Mesodermal cell (in vitro differentiated cells): ENCODE measurements at regions not wholly inside any gene's neighbourhood (a gene's known extent, or its start where the extent isn't known, plus 50 kb on each side); places are given as distances from the start of the nearest gene placed in this dataset.

Source experiments
- H3K27ac ChIP-seq: 2 replicates; pipeline ENCODE4 v1.7.0; 2013; ENCODE audit warnings: mild to moderate bottlenecking, low read depth, low read length, moderate library complexity; ENCODE audit not compliant: severe bottlenecking
- H3K36me3 ChIP-seq: 2 replicates; pipeline ENCODE4 v1.7.1; 2013; ENCODE audit warnings: mild to moderate bottlenecking, low read length, moderate library complexity; ENCODE audit not compliant: control insufficient read depth, insufficient read depth
- H3K4me1 ChIP-seq: one replicate; pipeline ENCODE4 v1.7.1; 2013; ENCODE audit warnings: mild to moderate bottlenecking, low read length; ENCODE audit not compliant: insufficient read depth, control insufficient read depth, poor library complexity, severe bottlenecking
- H3K4me3 ChIP-seq: 2 replicates; pipeline ENCODE4 v1.7.0; 2013; ENCODE audit warnings: low read length, control low read depth, mild to moderate bottlenecking; ENCODE audit not compliant: insufficient read depth, poor library complexity, severe bottlenecking; ENCODE audit errors: extremely low read depth
- H3K9me3 ChIP-seq: 2 replicates; pipeline ENCODE4 v1.7.1; 2013; ENCODE audit warnings: mild to moderate bottlenecking, low read length, moderate library complexity; ENCODE audit not compliant: control insufficient read depth
- WGBS, 2 experiments: methylation state at CpG; one replicate each; pipeline ENCODE4 v1.1.5; 2013; ENCODE audit warnings: missing lambda C conversion rate in 2 of 2; ENCODE audit not compliant: insufficient coverage in 2 of 2; 5-methylcytosine and 5-hydroxymethylcytosine counted together

- no peaks in the 10 kb centered on the region for H3K4me1 ChIP-seq
- H3K27ac ChIP-seq, result no peak overlapping the region
- no peak overlapping the region for H3K4me3 ChIP-seq
- H3K9me3 ChIP-seq, result peaks cover 6% of the 10 kb centered on the region
- no peaks in the 10 kb centered on the region for H3K36me3 ChIP-seq
Observed at GRCh38 chr18:38851526-38851925, 1285.9 kb upstream of the CELF4 start.

GRCh38 chr18:38847326-38847725 lies 1281.7 kb upstream of the CELF4 start:
- Histone ChIP-seq H3K4me3 (no peak overlapping the region), H3K4me1 (no peaks in the 10 kb centered on the region), H3K9me3 (no peaks in the 10 kb centered on the region), H3K36me3 (no peaks in the 10 kb centered on the region), H3K27ac (no peak overlapping the region)
- WGBS, 2 experiments, result 88 to 100% methylated on average over 1 of the region's 2 CpGs

- WGBS, 2 experiments, result no CpG with 5 or more reads among the region's 2 CpGs
Observed at GRCh38 chr18:38843291-38843690, 1277.7 kb upstream of the CELF4 start.

GRCh38 chr18:38826247-38826646 lies 1260.6 kb upstream of the CELF4 start:
- WGBS, 2 experiments, result 92 to 93% methylated on average over 2 of the region's 2 CpGs
- Histone ChIP-seq H3K4me1 (no peaks in the 10 kb centered on the region), H3K9me3 (no peaks in the 10 kb centered on the region), H3K36me3 (no peaks in the 10 kb centered on the region), H3K4me3 (no peak overlapping the region), H3K27ac (no peak overlapping the region)

More at GRCh38 chr18:38843291-38843690, 1277.7 kb upstream of the CELF4 start:
- no peaks in the 10 kb centered on the region for H3K9me3 ChIP-seq
- H3K4me3 ChIP-seq, result no peak overlapping the region
- no peaks in the 10 kb centered on the region for H3K36me3 ChIP-seq
- H3K4me1 ChIP-seq, result no peaks in the 10 kb centered on the region
- no peak overlapping the region for H3K27ac ChIP-seq

GRCh38 chr18:38811209-38811608 lies 1245.6 kb upstream of the CELF4 start:
- WGBS, 2 experiments, result 100% methylated on average over 1 of the region's 2 CpGs
- no peaks in the 10 kb centered on the region for H3K4me1 ChIP-seq
- no peaks in the 10 kb centered on the region for H3K36me3 ChIP-seq

GRCh38 chr18:38810789-38811188 lies 1245.2 kb upstream of the CELF4 start:
- Histone ChIP-seq H3K9me3 (no peaks in the 10 kb centered on the region), H3K36me3 (no peaks in the 10 kb centered on the region), H3K27ac (no peak overlapping the region), H3K4me3 (no peak overlapping the region), H3K4me1 (no peaks in the 10 kb centered on the region)
- 100% methylated on average over 2 of the region's 4 CpGs; no CpG with 5 or more reads in 1 of the 2 experiments for WGBS, 2 experiments

More at GRCh38 chr18:38811209-38811608, 1245.6 kb upstream of the CELF4 start:
- Histone ChIP-seq H3K27ac (no peak overlapping the region), H3K4me3 (no peak overlapping the region), H3K9me3 (no peaks in the 10 kb centered on the region)

- Histone ChIP-seq H3K36me3 (no peaks in the 10 kb centered on the region), H3K4me1 (no peaks in the 10 kb centered on the region), H3K9me3 (no peaks in the 10 kb centered on the region), H3K27ac (no peak overlapping the region), H3K4me3 (no peak overlapping the region)
- 95 to 100% methylated on average over 2 of the region's 3 CpGs for WGBS, 2 experiments
Observed at GRCh38 chr18:38807915-38808314, 1242.3 kb upstream of the CELF4 start.

- Histone ChIP-seq H3K9me3 (no peaks in the 10 kb centered on the region), H3K4me3 (no peak overlapping the region), H3K27ac (no peak overlapping the region), H3K4me1 (no peaks in the 10 kb centered on the region), H3K36me3 (no peaks in the 10 kb centered on the region)
- no CpG with 5 or more reads among the region's 1 CpG for WGBS, 2 experiments
Observed at GRCh38 chr18:38805256-38805655, 1239.7 kb upstream of the CELF4 start.

GRCh38 chr18:38801640-38802039 lies 1236.0 kb upstream of the CELF4 start:
- Histone ChIP-seq H3K4me1 (no peaks in the 10 kb centered on the region), H3K4me3 (no peak overlapping the region), H3K27ac (no peak overlapping the region), H3K9me3 (no peaks in the 10 kb centered on the region), H3K36me3 (no peaks in the 10 kb centered on the region)
- WGBS, 2 experiments, result 30 to 50% methylated on average over 1 to 2 of the region's 2 CpGs

- Histone ChIP-seq H3K27ac (no peak overlapping the region), H3K36me3 (no peaks in the 10 kb centered on the region), H3K4me1 (no peaks in the 10 kb centered on the region), H3K9me3 (no peaks in the 10 kb centered on the region), H3K4me3 (no peak overlapping the region)
- no CpG with 5 or more reads among the region's 1 CpG for WGBS, 2 experiments
Observed at GRCh38 chr18:38796762-38797161, 1231.2 kb upstream of the CELF4 start.

GRCh38 chr18:38792731-38793130 lies 1227.1 kb upstream of the CELF4 start:
- H3K9me3 ChIP-seq, result no peaks in the 10 kb centered on the region
- 83 to 95% methylated on average over 4 of the region's 6 CpGs for WGBS, 2 experiments
- no peak overlapping the region for H3K27ac ChIP-seq
- no peaks in the 10 kb centered on the region for H3K4me1 ChIP-seq
- H3K4me3 ChIP-seq, result no peak overlapping the region
- no peaks in the 10 kb centered on the region for H3K36me3 ChIP-seq
